ENCODE measurements at regions not wholly inside any gene's neighbourhood (a gene's known extent, or its start where the extent isn't known, plus 50 kb on each side); places are given as distances from the start of the nearest gene placed in this dataset.
A peak's percentile ranks its signal among the peaks of the same experiment; 100 is the strongest.

DNA sequence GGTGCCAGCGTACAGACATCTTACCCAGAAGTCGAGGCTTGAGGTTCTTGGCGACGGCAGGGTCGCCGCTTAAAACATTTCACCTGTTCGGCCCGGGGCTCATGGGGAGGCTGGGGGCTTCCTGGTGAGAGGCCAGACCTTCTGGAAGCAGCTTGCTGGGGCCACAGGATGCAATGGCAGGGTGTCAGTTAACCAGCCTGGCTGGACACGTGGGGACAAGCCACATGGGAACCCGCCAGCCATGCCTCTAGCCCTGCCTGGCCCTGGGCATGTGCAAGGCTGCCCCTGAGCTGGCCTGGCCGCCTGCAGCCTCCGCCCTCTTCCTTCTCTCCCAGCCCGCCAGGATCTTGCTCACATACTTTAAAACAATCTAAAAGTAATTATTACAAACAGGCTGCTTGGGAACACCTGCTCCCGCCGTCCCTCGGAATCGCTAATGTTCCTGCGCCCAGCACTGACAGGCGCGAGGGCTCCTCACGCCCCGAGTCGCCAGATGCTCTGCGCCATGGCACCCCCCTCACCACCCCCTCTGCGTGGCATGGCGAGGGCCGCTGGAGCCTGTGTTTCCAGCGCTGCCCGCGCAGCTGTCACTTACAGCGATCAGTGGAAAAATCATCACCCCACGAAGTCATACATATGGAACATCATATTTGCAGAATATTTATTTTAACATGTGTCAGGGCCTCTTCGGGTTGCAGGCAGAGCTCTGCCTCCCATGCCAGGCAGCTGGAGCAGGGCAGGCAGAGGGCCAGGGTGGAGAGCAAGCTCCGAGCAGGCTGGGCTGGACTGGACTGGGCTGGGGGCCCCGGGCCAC, 188.7 kb upstream of the GSE1 start:
- Histone ChIP-seq H3K36me3 (ENCODE audit: control insufficient read depth, insufficient read depth, low read length) (no peaks in the 10 kb centered on the region), H3K27me3 (ENCODE audit: control insufficient read depth, insufficient read depth, low read length) (peaks cover 57% of the 10 kb centered on the region), H3K4me3 (ENCODE audit: low read depth, low read length) (no peak overlapping the region)
- no peak for DNase-seq (ENCODE audit: low read depth)
- TF ChIP-seq CTCF (IDR thresholded peaks at IDR 0.05; ENCODE audit: insufficient read depth, low read length, poor library complexity, severe bottlenecking) = no peak

- H3K27me3 ChIP-seq (ENCODE audit: control insufficient read depth, insufficient read depth, low read length) = peaks cover 61% of the 10 kb centered on the region
- H3K36me3 ChIP-seq (ENCODE audit: control insufficient read depth, insufficient read depth, low read length) = no peaks in the 10 kb centered on the region
- TF ChIP-seq CTCF (IDR thresholded peaks at IDR 0.05; ENCODE audit: insufficient read depth, low read length, poor library complexity, severe bottlenecking) = no peak
- H3K4me3 ChIP-seq (ENCODE audit: low read depth, low read length) = no peak overlapping the region
- no peak for DNase-seq (ENCODE audit: low read depth)
These were observed 188.0 kb upstream of the GSE1 start for GRCh38 chr16:85425074-85425662.

DNA sequence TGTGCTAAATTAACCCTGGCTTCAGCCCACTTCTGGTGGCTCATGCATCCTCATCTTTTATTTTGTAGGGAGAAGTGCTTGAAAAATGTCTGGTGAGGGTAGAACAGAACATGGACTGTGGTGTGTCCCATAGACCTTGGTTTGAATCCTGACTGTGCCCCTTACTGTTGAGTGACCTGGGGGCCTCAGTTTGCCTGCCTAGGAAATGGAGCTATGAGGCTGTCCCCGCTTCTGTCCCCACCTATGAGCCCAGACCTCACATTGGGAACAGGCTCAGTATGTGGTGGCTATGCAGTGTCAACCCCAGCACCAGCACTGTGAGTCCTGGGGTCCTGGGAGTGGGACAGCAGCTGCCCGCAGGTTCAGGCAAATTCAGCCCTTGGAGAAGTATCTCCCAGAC, 186.3 kb upstream of the GSE1 start:
- DNase-seq (ENCODE audit: low read depth) = no peak
- no peak for TF ChIP-seq CTCF (IDR thresholded peaks at IDR 0.05; ENCODE audit: insufficient read depth, low read length, poor library complexity, severe bottlenecking)
- no peaks in the 10 kb centered on the region for H3K36me3 ChIP-seq (ENCODE audit: control insufficient read depth, insufficient read depth, low read length)
- no peak overlapping the region for H3K4me3 ChIP-seq (ENCODE audit: low read depth, low read length)
- H3K27me3 ChIP-seq (ENCODE audit: control insufficient read depth, insufficient read depth, low read length) = peaks cover 69% of the 10 kb centered on the region

DNA sequence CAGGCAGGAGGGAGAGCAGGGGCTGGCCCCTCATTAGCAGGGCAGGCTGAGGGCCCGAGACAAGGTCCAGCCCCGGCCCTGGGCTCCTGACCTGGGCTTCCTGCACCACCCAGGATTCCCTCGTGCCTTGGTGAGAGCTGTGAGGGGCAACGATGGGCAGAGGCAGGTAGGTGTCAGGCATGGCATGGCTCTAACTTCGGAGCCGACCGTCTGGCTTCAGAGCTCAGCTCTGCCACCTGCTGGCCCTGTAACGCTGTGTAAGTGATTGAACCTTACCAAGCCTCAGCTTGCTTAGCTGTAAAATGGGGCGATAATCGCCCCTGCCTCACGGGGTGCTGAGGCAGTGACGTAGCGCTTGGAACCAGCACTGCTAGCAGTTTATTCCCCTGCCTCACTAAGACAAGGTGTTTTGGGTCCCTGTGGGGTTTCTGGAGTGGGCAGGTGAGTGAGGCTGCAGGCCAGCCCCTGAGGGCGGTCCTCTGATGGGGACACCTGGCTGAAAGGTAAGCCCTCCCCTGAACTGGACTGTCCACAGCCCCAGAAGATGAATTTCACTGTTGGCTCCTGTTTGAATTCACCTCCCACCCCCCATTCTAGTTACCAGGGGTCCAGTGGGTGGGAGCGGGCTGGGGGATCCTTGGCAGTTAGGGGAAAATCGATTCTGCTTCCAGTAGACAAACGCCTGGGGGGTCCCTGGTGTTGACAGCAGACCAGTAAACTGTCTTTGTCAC, 184.8 kb upstream of the GSE1 start:
- Histone ChIP-seq H3K36me3 (ENCODE audit: control insufficient read depth, insufficient read depth, low read length) (no peaks in the 10 kb centered on the region), H3K27me3 (ENCODE audit: control insufficient read depth, insufficient read depth, low read length) (peaks cover 73% of the 10 kb centered on the region), H3K4me3 (ENCODE audit: low read depth, low read length) (no peak overlapping the region)
- TF ChIP-seq CTCF (IDR thresholded peaks at IDR 0.05; ENCODE audit: insufficient read depth, low read length, poor library complexity, severe bottlenecking) = peak; percentile 51
- no peak for DNase-seq (ENCODE audit: low read depth)

GRCh38 chr16:85428899-85429775, 184.0 kb upstream of the GSE1 start:
- no peak overlapping the region for H3K4me3 ChIP-seq (ENCODE audit: low read depth, low read length)
- no peak for DNase-seq (ENCODE audit: low read depth)
- no peak for TF ChIP-seq CTCF (IDR thresholded peaks at IDR 0.05; ENCODE audit: insufficient read depth, low read length, poor library complexity, severe bottlenecking)
- H3K27me3 ChIP-seq (ENCODE audit: control insufficient read depth, insufficient read depth, low read length) = peaks cover 65% of the 10 kb centered on the region
- H3K36me3 ChIP-seq (ENCODE audit: control insufficient read depth, insufficient read depth, low read length) = no peaks in the 10 kb centered on the region

All from kidney epithelial cell (primary cell).